DOHH2 (cell line): ENCODE measurements at regions not wholly inside any gene's neighbourhood (a gene's known extent, or its start where the extent isn't known, plus 50 kb on each side); places are given as distances from the start of the nearest gene placed in this dataset.

Experiments used
- EZH2phosphoT487 ChIP-seq: fragments of 200-600 bp; sonication (generic); IDR thresholded peaks from 2 replicates; pipeline ENCODE4 v1.6.1; 2017; ENCODE audit warnings: borderline replicate concordance, mild to moderate bottlenecking, antibody characterized with exemption, low read length, moderate library complexity, mixed read lengths
- TF ChIP-seq, protein P1 (sequence below): fragments of 200-600 bp; sonication (generic); IDR thresholded peaks from one replicate; pipeline ENCODE4 v1.5.1; 2014; ENCODE audit warnings: antibody characterized with exemption, mild to moderate bottlenecking, low read depth, low read length; ENCODE audit not compliant: poor library complexity, severe bottlenecking

DNA sequence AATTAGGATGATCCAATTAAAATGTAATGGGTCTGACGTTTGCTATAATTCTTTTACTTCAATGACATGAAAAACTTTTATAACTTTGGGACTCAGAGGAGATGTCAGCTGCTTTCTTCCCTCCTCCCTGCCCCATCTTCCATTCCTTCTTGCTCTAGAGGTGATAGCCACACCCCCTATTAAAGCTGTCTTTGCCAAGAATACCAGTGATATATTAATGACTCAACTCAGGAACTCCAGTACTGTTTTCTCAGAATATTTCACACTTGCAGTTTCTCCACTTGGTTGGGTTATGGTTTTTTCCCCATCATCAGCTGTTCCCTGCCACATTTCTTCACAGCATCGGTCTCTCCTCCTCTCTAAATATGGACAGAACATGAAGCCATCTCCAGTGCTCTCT, 184.0 kb downstream of the KCNE4 start:
- TF ChIP-seq EZH2phosphoT487, result no peak
- TF ChIP-seq, protein P1, sequence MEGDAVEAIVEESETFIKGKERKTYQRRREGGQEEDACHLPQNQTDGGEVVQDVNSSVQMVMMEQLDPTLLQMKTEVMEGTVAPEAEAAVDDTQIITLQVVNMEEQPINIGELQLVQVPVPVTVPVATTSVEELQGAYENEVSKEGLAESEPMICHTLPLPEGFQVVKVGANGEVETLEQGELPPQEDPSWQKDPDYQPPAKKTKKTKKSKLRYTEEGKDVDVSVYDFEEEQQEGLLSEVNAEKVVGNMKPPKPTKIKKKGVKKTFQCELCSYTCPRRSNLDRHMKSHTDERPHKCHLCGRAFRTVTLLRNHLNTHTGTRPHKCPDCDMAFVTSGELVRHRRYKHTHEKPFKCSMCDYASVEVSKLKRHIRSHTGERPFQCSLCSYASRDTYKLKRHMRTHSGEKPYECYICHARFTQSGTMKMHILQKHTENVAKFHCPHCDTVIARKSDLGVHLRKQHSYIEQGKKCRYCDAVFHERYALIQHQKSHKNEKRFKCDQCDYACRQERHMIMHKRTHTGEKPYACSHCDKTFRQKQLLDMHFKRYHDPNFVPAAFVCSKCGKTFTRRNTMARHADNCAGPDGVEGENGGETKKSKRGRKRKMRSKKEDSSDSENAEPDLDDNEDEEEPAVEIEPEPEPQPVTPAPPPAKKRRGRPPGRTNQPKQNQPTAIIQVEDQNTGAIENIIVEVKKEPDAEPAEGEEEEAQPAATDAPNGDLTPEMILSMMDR, result no peak
